HepG2 (cell line): ENCODE measurements at regions not wholly inside any gene's neighbourhood (a gene's known extent, or its start where the extent isn't known, plus 50 kb on each side); places are given as distances from the start of the nearest gene placed in this dataset.
A peak's percentile ranks its signal among the peaks of the same experiment; 100 is the strongest.
"Not testable (repeated sequence)": the region's sequence is repeated elsewhere in the genome, so short reads cannot be mapped to it uniquely, and the experiment has no call there.

Source experiments
- ATAC-seq: fragments of 200-7000 bp; cut with Tn5 transposase; 3 replicates; pipeline ENCODE4 v1.9.1; 2020; ENCODE audit warnings: mild to moderate bottlenecking, moderate library complexity
- BruUV-seq: library from RNA; stranded (reverse); fragments of 400-500 nt; replicated peaks from 2 replicates; lab custom pipeline; 2021; lab: Mats Ljungman, UMichigan
- CTCF ChIA-PET: fragments of 300-600 bp; formaldehyde crosslinking; extraction: SDS; loops from one replicate; lab custom pipeline; 2021; ENCODE audit warnings: low total read pairs, inconsistent platforms, low intra/inter-chr PET ratio; lab: Yijun Ruan, JAX
- POLR2A ChIA-PET: fragments of 350-600 bp; sonication (Branson Sonifier 250); formaldehyde crosslinking; loops from one replicate; lab custom pipeline; 2020; ENCODE audit warnings: antibody characterized with exemption, inconsistent platforms; lab: Yijun Ruan, JAX
- DNase-seq: peaks from one replicate; pipeline ENCODE4 v3.0.0-alpha.2; 2015; ENCODE audit warnings: low spot score
- FAIRE-seq: peaks from 3 replicates; lab custom pipeline; 2011; peaks lifted over from hg19 to GRCh38; lab: Jason Lieb, UNC
- H2AFZ ChIP-seq: one replicate; pipeline ENCODE4 v1.6.1; 2011; ENCODE audit warnings: low read length, inconsistent platforms
- H3K27ac ChIP-seq: fragments of 300-600 bp; 3 replicates; pipeline ENCODE4 v1.8.0; 2011; ENCODE audit warnings: mixed run types, mild to moderate bottlenecking, mixed read lengths, low read length, inconsistent platforms; ENCODE audit not compliant: insufficient read depth; ENCODE audit errors: extremely low read length
- H3K27me3 ChIP-seq, 2 experiments: fragments of 200-600 bp in 1 of 2; 2 replicates in 1 of 2; 3 replicates in 1 of 2; pipeline versions ENCODE4 v1.6.0 to v1.8.0; 2011; ENCODE audit warnings: low read length in 2 of 2, mild to moderate bottlenecking in 2 of 2, moderate library complexity in 2 of 2, inconsistent platforms in 1 of 2; ENCODE audit not compliant: insufficient read depth in 2 of 2, control insufficient read depth in 1 of 2
- H3K36me3 ChIP-seq, 2 experiments: fragments of 200-600 bp in 1 of 2; replicated peaks in 1 of 2; 2 replicates in 1 of 2; 3 replicates in 1 of 2; pipeline versions ENCODE4 v1.5.1 to v1.8.0; 2011; ENCODE audit warnings: low read length in 2 of 2, inconsistent platforms in 1 of 2; ENCODE audit not compliant: insufficient read depth in 2 of 2, control insufficient read depth in 1 of 2
- H3K4me1 ChIP-seq: 2 replicates; pipeline ENCODE4 v1.5.1; 2012; ENCODE audit warnings: low read length, inconsistent platforms; ENCODE audit not compliant: insufficient read depth
- H3K4me2 ChIP-seq: 2 replicates; pipeline ENCODE4 v1.6.0; 2011; ENCODE audit warnings: low read depth, low read length, inconsistent platforms
- H3K4me3 ChIP-seq, 3 experiments: fragments of 200-600 bp in 1 of 3; sonication (generic), shearing (Covaris generic) in 1 of 3; replicated peaks in 1 of 3; 2 replicates each; pipeline ENCODE4 v1.5.1; 2011 to 2016; ENCODE audit warnings: low read length in 3 of 3, inconsistent platforms in 2 of 3, low read depth in 2 of 3, mild to moderate bottlenecking in 2 of 3, control low read depth in 1 of 3, mixed read lengths in 1 of 3; ENCODE audit not compliant: insufficient read depth in 1 of 3
- H3K79me2 ChIP-seq: one replicate; pipeline ENCODE4 v1.6.1; 2011; ENCODE audit warnings: low read length, inconsistent platforms; ENCODE audit not compliant: insufficient read depth
- H3K9ac ChIP-seq: 2 replicates; pipeline ENCODE4 v1.6.0; 2011; ENCODE audit warnings: mild to moderate bottlenecking, low read depth, low read length, inconsistent platforms; ENCODE audit not compliant: insufficient read depth
- H3K9me3 ChIP-seq: 2 replicates; pipeline ENCODE4 v1.5.1; 2012; ENCODE audit warnings: mild to moderate bottlenecking, low read length
- H4K20me1 ChIP-seq: 2 replicates; pipeline ENCODE4 v1.6.0; 2011; ENCODE audit warnings: inconsistent platforms, mild to moderate bottlenecking, low read length, moderate library complexity; ENCODE audit not compliant: insufficient read depth
- ADNP ChIP-seq: sonication (generic); formaldehyde crosslinking; IDR thresholded peaks from 2 replicates; pipeline ENCODE4 v1.4.0; 2020; ENCODE audit warnings: missing genetic modification reagents
- ATF4 ChIP-seq, 2 experiments: fragments of 450-650 bp in 1 of 2; sonication (generic) in 1 of 2; formaldehyde crosslinking; IDR thresholded peaks; 2 replicates each; pipeline versions ENCODE4 v1.5.0 to v1.8.0; 2020 to 2022; ENCODE audit warnings: mild to moderate bottlenecking in 1 of 2, missing genetic modification reagents in 1 of 2
- POLR2G ChIP-seq: fragments of 200-400 bp; formaldehyde crosslinking; IDR thresholded peaks from 2 replicates; pipeline ENCODE4 v1.6.1; 2018; ENCODE audit warnings: mild to moderate bottlenecking, low read depth, low read length, moderate library complexity
- SKIL ChIP-seq: sonication (generic); formaldehyde crosslinking; IDR thresholded peaks from 2 replicates; pipeline ENCODE4 v1.8.0; 2022; ENCODE audit warnings: missing genetic modification reagents, mild to moderate bottlenecking, moderate library complexity, borderline replicate concordance
- SMAD1 ChIP-seq: sonication (generic); formaldehyde crosslinking; IDR thresholded peaks from 2 replicates; pipeline ENCODE4 v1.4.0; 2020; ENCODE audit warnings: missing genetic modification reagents, low read depth, mild to moderate bottlenecking, borderline replicate concordance
- TEF ChIP-seq: sonication (generic); formaldehyde crosslinking; IDR thresholded peaks from 2 replicates; pipeline ENCODE4 v1.5.0; 2020; ENCODE audit warnings: missing genetic modification reagents
- ZNF20 ChIP-seq: sonication (generic); formaldehyde crosslinking; IDR thresholded peaks from 2 replicates; pipeline ENCODE4 v1.4.0; 2020; ENCODE audit warnings: mild to moderate bottlenecking, moderate library complexity, missing genetic modification reagents
- ZNF276 ChIP-seq: sonication (generic); formaldehyde crosslinking; IDR thresholded peaks from 2 replicates; pipeline ENCODE4 v1.4.0; 2020; ENCODE audit warnings: mild to moderate bottlenecking, low read depth, missing genetic modification reagents
- ZNF33A ChIP-seq: sonication (generic); formaldehyde crosslinking; IDR thresholded peaks from 2 replicates; pipeline ENCODE4 v1.5.1; 2020; ENCODE audit warnings: missing genetic modification reagents, mild to moderate bottlenecking, moderate library complexity, borderline replicate concordance
- ZNF33B ChIP-seq: sonication (generic); formaldehyde crosslinking; IDR thresholded peaks from 2 replicates; pipeline ENCODE4 v1.5.1; 2020; ENCODE audit warnings: mild to moderate bottlenecking, missing genetic modification reagents
- ZNF34 ChIP-seq: sonication (generic); formaldehyde crosslinking; IDR thresholded peaks from 2 replicates; pipeline ENCODE4 v1.4.0; 2020; ENCODE audit warnings: mild to moderate bottlenecking, missing genetic modification reagents, borderline replicate concordance
- ZNF761 ChIP-seq: sonication (generic); formaldehyde crosslinking; conservative IDR thresholded peaks from 2 replicates; pipeline ENCODE4 v1.4.0; 2020; ENCODE audit warnings: mild to moderate bottlenecking, missing genetic modification reagents
- WGBS: methylation state at CpG from one replicate; pipeline ENCODE4 v1.1.6; 2017; ENCODE audit warnings: low lambda C conversion rate; 5-methylcytosine and 5-hydroxymethylcytosine counted together
- in situ Hi-C: cut with HindIII; loops from 2 replicates; pipeline ENCODE4 v1.10.0; 2017; ENCODE audit warnings: low pct_unique_long_range_greater_than_20kb; ENCODE audit not compliant: extremely low pct_ligation_motif_present
- intact Hi-C: fragments of 100-400 bp; cut with micrococcal nuclease; formaldehyde crosslinking; loops from one replicate; pipeline ENCODE4 v1.10.0; 2022; ENCODE audit not compliant: unreplicated experiment

GRCh38 chr6:6068157-6068556, 61.4 kb upstream of the NRN1 start:
- H2AFZ ChIP-seq, ATAC-seq, H3K79me2 ChIP-seq, H3K9ac ChIP-seq, in situ Hi-C loops, FAIRE-seq, H4K20me1 ChIP-seq, H3K4me3 ChIP-seq, CTCF ChIA-PET, BruUV-seq, DNase-seq, H3K27ac ChIP-seq, intact Hi-C loops, H3K36me3 ChIP-seq, POLR2A ChIA-PET, H3K4me2 ChIP-seq, H3K27me3 ChIP-seq, H3K4me1 ChIP-seq: not testable (repeated sequence)
- H3K9me3 ChIP-seq: peaks cover 17% of the 10 kb centered on the region
- 11% methylated on average over 4 of the region's 5 CpGs for WGBS
- peak; percentile 99 for TF ChIP-seq ZNF761

- no TSS peak for BruUV-seq
- ATAC-seq: no peak
- no peak overlapping the region for H3K27ac ChIP-seq
- H3K27me3 ChIP-seq: peaks cover 0 to 26% of the 10 kb centered on the region in 2 experiments; a peak in 2 of 5 replicates
- no peak overlapping the region for H2AFZ ChIP-seq
- ChIA-PET CTCF (interaction anchor here (1.4 to 2.4 kb wide), 3 partner anchors 258 to 587 kb away, joined by 3 to 26 read pairs (median 6); no protein-coding TSS in a partner anchor), POLR2A (no interaction called here)
- no peaks in the 10 kb centered on the region for H3K4me1 ChIP-seq
- H3K9ac ChIP-seq: no peak overlapping the region
- in situ Hi-C loops: loop anchor here (5.0 kb wide), 1 partner anchor 489 kb away; no protein-coding TSS in a partner anchor
- FAIRE-seq: no peak
- H3K79me2 ChIP-seq: no peaks in the 10 kb centered on the region
- H3K36me3 ChIP-seq: no peaks in the 10 kb centered on the region
- H3K9me3 ChIP-seq: no peaks in the 10 kb centered on the region
- WGBS: 33% methylated on average over 25 of the region's 25 CpGs
- H4K20me1 ChIP-seq: no peaks in the 10 kb centered on the region
- H3K4me3 ChIP-seq: no peak overlapping the region
- no peak for DNase-seq
- intact Hi-C loops: no loop called here
- no peak overlapping the region for H3K4me2 ChIP-seq
- TF ChIP-seq SMAD1 (CRISPR knock-in tag): no peak
- no peak for TF ChIP-seq ZNF33B (CRISPR knock-in tag)
- no peak for TF ChIP-seq POLR2G
- TF ChIP-seq ZNF20 (CRISPR knock-in tag): no peak
- TF ChIP-seq SKIL (CRISPR knock-in tag): no peak
- no peak for TF ChIP-seq ZNF33A (CRISPR knock-in tag)
- no peak for TF ChIP-seq ZNF276 (CRISPR knock-in tag)
- no peak for TF ChIP-seq ATF4 (CRISPR knock-in tag; IDR thresholded peaks at IDR 0.05)
- no peak for TF ChIP-seq TEF
- TF ChIP-seq ADNP (CRISPR knock-in tag): no peak
- no peak for TF ChIP-seq ZNF34 (CRISPR knock-in tag)
These were observed 51.3 kb upstream of the NRN1 start for GRCh38 chr6:6058054-6058444.
